Keratinocyte (primary cell): ENCODE measurements at regions not wholly inside any gene's neighbourhood (a gene's known extent, or its start where the extent isn't known, plus 50 kb on each side); places are given as distances from the start of the nearest gene placed in this dataset.

Source experiments
- CTCF ChIP-seq, 3 experiments: IDR thresholded peaks in 1 of 3; conservative IDR thresholded peaks in 1 of 3; optimal IDR thresholded peaks in 1 of 3; 2 replicates in 2 of 3; 3 replicates in 1 of 3; pipeline versions ENCODE3 to v1.5.1; 2011; ENCODE audit warnings: low read length in 3 of 3, mild to moderate bottlenecking in 3 of 3, moderate library complexity in 2 of 3, control low read depth in 1 of 3, inconsistent platforms in 1 of 3; ENCODE audit not compliant: insufficient read depth in 2 of 3; ENCODE audit errors: extremely low read depth in 1 of 3
- EZH2 ChIP-seq: IDR thresholded peaks from one replicate; pipeline ENCODE4 v1.6.1; 2012; ENCODE audit warnings: inconsistent platforms, mild to moderate bottlenecking, low read length, moderate library complexity

- TF ChIP-seq CTCF (optimal IDR thresholded peaks at IDR 0.05 in 1 of 3, IDR thresholded peaks at IDR 0.05 in 1 of 3, conservative IDR thresholded peaks at IDR 0.05 in 1 of 3; ENCODE audit: extremely low read depth in 1 of 3, insufficient read depth in 2 of 3, low read length in 3 of 3) = no peak
- TF ChIP-seq EZH2 = no peak
Observed at GRCh38 chr18:47370052-47370451, 118.6 kb upstream of the SKOR2 start.
